Right lung (tissue), 2 donors: ENCODE measurements at regions not wholly inside any gene's neighbourhood (a gene's known extent, or its start where the extent isn't known, plus 50 kb on each side); places are given as distances from the start of the nearest gene placed in this dataset.

Experiments used
- DNase-seq, 2 donors: peaks; one replicate each; pipeline ENCODE4 v3.0.0-alpha.2; 2013

GRCh38 chr4:182136201-182136600 is 107.0 kb upstream of the TENM3 start:
- no peak for DNase-seq

- no peak for DNase-seq
These were observed 105.9 kb upstream of the TENM3 start for GRCh38 chr4:182137343-182137742.

- DNase-seq, result peak in 1 of 2 donors; percentile 8
These were observed 103.7 kb upstream of the TENM3 start for GRCh38 chr4:182139491-182139890.

GRCh38 chr4:182140547-182140946 is 102.7 kb upstream of the TENM3 start:
- no peak for DNase-seq

GRCh38 chr4:182141061-182141460 is 102.1 kb upstream of the TENM3 start:
- peak in 1 of 2 donors; percentile 6 for DNase-seq

- peak in 1 of 2 donors; percentile 13 for DNase-seq
These were observed 100.8 kb upstream of the TENM3 start for GRCh38 chr4:182142176-182143085.

GRCh38 chr4:182143086-182143821 is 99.9 kb upstream of the TENM3 start:
- peak in 1 of 2 donors; percentile 8 for DNase-seq

GRCh38 chr4:182143822-182144625 is 99.2 kb upstream of the TENM3 start:
- peak; percentile 52 to 71 for DNase-seq

- peak in 1 of 2 donors; percentile 2 for DNase-seq
These were observed 98.4 kb upstream of the TENM3 start for GRCh38 chr4:182144626-182145333.

- peak in 1 of 2 donors; percentile 11 for DNase-seq
These were observed 97.8 kb upstream of the TENM3 start for GRCh38 chr4:182145334-182145905.

GRCh38 chr4:182147391-182147790 is 95.8 kb upstream of the TENM3 start:
- DNase-seq, result no peak

- no peak for DNase-seq
These were observed 92.6 kb upstream of the TENM3 start for GRCh38 chr4:182150645-182151044.

- no peak for DNase-seq
These were observed 87.4 kb upstream of the TENM3 start for GRCh38 chr4:182155806-182156205.

GRCh38 chr4:182163180-182163579 is 80.0 kb upstream of the TENM3 start:
- DNase-seq, result no peak

GRCh38 chr4:182169572-182169971 is 73.6 kb upstream of the TENM3 start:
- DNase-seq, result no peak

GRCh38 chr4:182169987-182170386 is 73.2 kb upstream of the TENM3 start:
- DNase-seq, result no peak

- no peak for DNase-seq
These were observed 72.7 kb upstream of the TENM3 start for GRCh38 chr4:182170417-182170935.

GRCh38 chr4:182174979-182175378 is 68.2 kb upstream of the TENM3 start:
- DNase-seq, result no peak

GRCh38 chr4:182175788-182176519 is 67.2 kb upstream of the TENM3 start:
- no peak for DNase-seq

- no peak for DNase-seq
These were observed 66.0 kb upstream of the TENM3 start for GRCh38 chr4:182177166-182177565.
